ENCODE measurements at regions not wholly inside any gene's neighbourhood (a gene's known extent, or its start where the extent isn't known, plus 50 kb on each side); places are given as distances from the start of the nearest gene placed in this dataset.
A peak's percentile ranks its signal among the peaks of the same experiment; 100 is the strongest.
"Not testable (repeated sequence)": the region's sequence is repeated elsewhere in the genome, so short reads cannot be mapped to it uniquely, and the experiment has no call there.

DNA sequence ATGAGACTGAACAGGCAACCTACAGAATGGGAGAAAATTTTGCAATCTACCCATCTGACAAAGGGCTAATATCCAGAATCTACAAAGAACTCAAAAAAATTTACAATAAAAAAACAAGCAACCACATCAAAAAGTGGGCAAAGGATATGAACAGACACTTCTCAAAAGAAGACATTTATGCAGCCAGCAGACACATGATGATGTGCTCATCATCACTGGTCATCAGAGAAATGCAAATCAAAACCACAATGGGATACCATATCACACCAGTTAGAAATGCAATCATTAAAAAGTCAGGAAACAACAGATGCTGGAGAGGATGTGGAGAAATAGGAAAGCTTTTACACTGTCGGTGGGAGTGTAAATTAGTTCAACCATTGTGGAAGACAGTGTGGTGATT is 51.7 kb upstream of the PAXBP1 start:
- H3K9me3 ChIP-seq (ENCODE audit: control insufficient read depth in 2 of 3, low read length in 3 of 3); H3K27ac ChIP-seq (ENCODE audit: low read depth, low read length); H3K4me1 ChIP-seq (ENCODE audit: control insufficient read depth in 2 of 2, insufficient read depth in 2 of 2, low read length in 2 of 2); H3K27me3 ChIP-seq (ENCODE audit: control insufficient read depth in 2 of 2, insufficient read depth in 2 of 2, low read length in 2 of 2); H3K36me3 ChIP-seq (ENCODE audit: control insufficient read depth in 2 of 3, insufficient read depth in 3 of 3, low read length in 3 of 3); CTCF ChIA-PET; H3K9me3 Mint-ChIP-seq; H3K4me3 ChIP-seq (ENCODE audit: low read length); ATAC-seq; H3K4me1 Mint-ChIP-seq; H3K4me3 Mint-ChIP-seq; H3K36me3 Mint-ChIP-seq; DNase-seq; H3K27me3 Mint-ChIP-seq: not testable (repeated sequence)
- intact Hi-C loops (cut with micrococcal nuclease), result loop anchor here (10.0 kb wide), 4 partner anchors 138 to 1038 kb away; partner anchors contain the start of gene EVA1C (in 1 of the 2)
- H3K27ac Mint-ChIP-seq, result peak overlapping the region in 1 of 9 donors; percentile 30
- POLR2A ChIA-PET, result interaction anchor here (0.6 to 0.7 kb wide), 2 partner anchors 16 to 334 kb away, joined by 3 to 4 read pairs; no protein-coding TSS in a partner anchor

DNA sequence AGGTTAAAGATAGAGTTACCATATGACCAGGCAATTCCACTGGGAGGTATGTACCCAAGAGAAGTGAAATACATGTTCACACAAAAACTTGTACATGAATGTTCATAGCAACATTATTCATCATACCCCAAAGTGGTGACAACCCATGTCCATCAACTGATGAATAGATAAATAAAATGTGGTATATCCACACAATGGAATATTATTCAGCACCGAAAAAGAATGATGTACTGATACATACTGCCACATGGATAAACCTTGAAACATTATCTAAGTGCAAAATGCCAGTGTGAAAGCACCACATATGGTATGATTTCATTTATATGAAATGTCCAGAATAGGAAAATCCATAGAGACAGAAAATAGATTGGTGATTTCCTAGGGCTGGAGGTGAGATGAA is 53.4 kb upstream of the PAXBP1 start:
- no peaks in the 10 kb centered on the region for H3K4me1 ChIP-seq (ENCODE audit: control insufficient read depth in 2 of 2, insufficient read depth in 2 of 2, low read length in 2 of 2)

DNA sequence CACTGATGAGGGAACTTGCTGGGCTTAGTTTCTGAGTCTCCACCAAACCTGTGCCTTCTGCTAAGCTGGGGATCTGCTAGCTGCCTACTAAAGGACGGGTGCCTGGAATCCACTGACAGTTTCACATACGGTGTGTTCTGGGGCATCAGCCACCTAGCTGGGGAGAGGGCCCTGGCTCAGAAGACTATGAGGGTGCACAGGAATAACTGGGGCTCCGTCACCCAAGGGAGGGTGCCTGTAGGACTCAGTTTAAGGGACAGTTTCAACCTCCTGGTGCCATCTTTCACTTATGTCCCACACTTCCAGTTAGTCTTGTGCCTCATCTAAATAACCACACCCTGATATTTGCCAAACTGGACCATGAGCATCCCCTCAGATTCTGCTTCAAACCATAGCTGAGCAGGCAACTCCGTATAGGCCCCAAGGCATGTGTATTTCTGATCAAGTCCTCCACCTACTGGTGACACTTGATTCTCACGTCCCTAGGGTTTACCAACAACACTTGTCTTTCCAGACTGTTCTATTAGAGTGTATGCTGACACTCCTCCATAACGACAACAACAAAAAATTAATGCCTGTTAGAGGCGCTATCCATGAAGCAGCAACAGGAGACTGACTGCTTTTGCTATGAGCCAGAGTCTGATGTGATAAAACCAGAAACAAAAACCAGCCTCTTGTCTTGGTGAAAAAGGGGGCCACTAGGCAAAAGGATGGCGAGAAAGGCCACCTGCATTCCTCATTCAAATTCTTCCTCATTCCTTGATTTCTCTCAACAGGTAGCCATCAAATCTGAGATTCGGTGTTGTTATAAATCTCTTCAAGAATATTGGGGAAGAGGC is 55.0 kb upstream of the PAXBP1 start:
- intact Hi-C loops (cut with micrococcal nuclease), result loop anchor here (1.0 to 10.0 kb wide), 8 partner anchors 54 to 1042 kb away; partner anchors contain the start of gene EVA1C (in 1 of the 2)
- CTCF ChIA-PET, result interaction anchor here (0.9 to 1.8 kb wide), 9 partner anchors 13 to 225 kb away, joined by 3 to 6 read pairs (median 4); a partner anchor contains a TSS
- peaks cover 0 to 7% (median 0%) of the 10 kb centered on the region in 7 donors for H3K4me1 Mint-ChIP-seq
- no peak overlapping the region for H3K27ac ChIP-seq (ENCODE audit: low read depth, low read length)
- no peak overlapping the region for H3K27ac Mint-ChIP-seq
- H3K36me3 ChIP-seq (ENCODE audit: control insufficient read depth in 2 of 3, insufficient read depth in 3 of 3, low read length in 3 of 3), result no peaks in the 10 kb centered on the region
- DNase-seq (peak in 8 of 9 donors; percentile 10 to 55 (median 34)), ATAC-seq (peak; percentile 80)
- peaks cover 0 to 19% (median 4%) of the 10 kb centered on the region in 5 donors for H3K27me3 Mint-ChIP-seq
- no peaks in the 10 kb centered on the region for H3K36me3 Mint-ChIP-seq
- H3K4me3 Mint-ChIP-seq, result no peak overlapping the region
- no peaks in the 10 kb centered on the region for H3K9me3 ChIP-seq (ENCODE audit: control insufficient read depth in 2 of 3, low read length in 3 of 3)
- peaks cover 0 to 2% (median 0%) of the 10 kb centered on the region in 11 donors for H3K9me3 Mint-ChIP-seq
- H3K27me3 ChIP-seq (ENCODE audit: control insufficient read depth in 2 of 2, insufficient read depth in 2 of 2, low read length in 2 of 2), result no peaks in the 10 kb centered on the region
- no peaks in the 10 kb centered on the region for H3K4me1 ChIP-seq (ENCODE audit: control insufficient read depth in 2 of 2, insufficient read depth in 2 of 2, low read length in 2 of 2)
- POLR2A ChIA-PET, result no interaction called here
- no peak overlapping the region for H3K4me3 ChIP-seq (ENCODE audit: low read length)

More for the DNA sequence above, 53.4 kb upstream of the PAXBP1 start:
- intact Hi-C loops (cut with micrococcal nuclease), result loop anchor here (5.0 to 10.0 kb wide), 5 partner anchors 140 to 1040 kb away; partner anchors contain the start of gene EVA1C (in 1 of the 2)
- Mint-ChIP-seq H3K36me3 (no peaks in the 10 kb centered on the region), H3K4me1 (peaks cover 0 to 7% (median 0%) of the 10 kb centered on the region in 7 donors), H3K27ac (no peak overlapping the region), H3K27me3 (peaks cover 0 to 12% (median 4%) of the 10 kb centered on the region in 5 donors), H3K9me3 (peaks cover 0 to 2% (median 0%) of the 10 kb centered on the region in 11 donors), H3K4me3 (no peak overlapping the region)
- Histone ChIP-seq H3K36me3 (ENCODE audit: control insufficient read depth in 2 of 3, insufficient read depth in 3 of 3, low read length in 3 of 3) (no peaks in the 10 kb centered on the region), H3K27me3 (ENCODE audit: control insufficient read depth in 2 of 2, insufficient read depth in 2 of 2, low read length in 2 of 2) (no peaks in the 10 kb centered on the region), H3K9me3 (ENCODE audit: control insufficient read depth in 2 of 3, low read length in 3 of 3) (no peaks in the 10 kb centered on the region), H3K4me3 (ENCODE audit: low read length) (no peak overlapping the region), H3K27ac (ENCODE audit: low read depth, low read length) (no peak overlapping the region)
- no peak for DNase-seq
- ChIA-PET CTCF (interaction anchor here (1.2 kb wide), 1 partner anchor 135 kb away, joined by 6 read pairs; no protein-coding TSS in a partner anchor), POLR2A (no interaction called here)
- no peak for ATAC-seq

DNA sequence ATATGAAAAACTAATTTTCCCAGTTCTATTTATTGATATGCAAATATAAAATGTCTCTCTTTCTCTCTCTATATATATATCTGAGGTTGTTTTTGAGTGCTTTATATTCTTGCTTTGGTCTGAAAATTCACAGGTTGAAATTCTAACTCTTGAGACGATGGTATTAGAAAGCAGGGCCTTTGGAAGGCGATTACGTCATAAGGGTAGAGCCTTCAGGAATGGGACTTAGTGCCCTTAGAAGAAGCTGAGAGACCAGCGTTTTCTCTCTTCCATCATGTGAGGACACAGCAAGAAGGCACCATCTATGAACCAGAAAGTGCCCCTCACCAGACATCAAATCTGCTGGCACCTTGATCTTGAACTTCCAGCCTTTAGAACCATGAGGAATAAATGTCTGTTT is 57.4 kb upstream of the PAXBP1 start:
- no peaks in the 10 kb centered on the region for H3K9me3 Mint-ChIP-seq
- no peaks in the 10 kb centered on the region for H3K4me1 ChIP-seq (ENCODE audit: control insufficient read depth in 2 of 2, insufficient read depth in 2 of 2, low read length in 2 of 2)
- peaks cover 0 to 2% (median 0%) of the 10 kb centered on the region in 7 donors for H3K4me1 Mint-ChIP-seq
- no peak overlapping the region for H3K27ac Mint-ChIP-seq
- H3K9me3 ChIP-seq (ENCODE audit: control insufficient read depth in 2 of 3, low read length in 3 of 3), result no peaks in the 10 kb centered on the region
- CTCF ChIA-PET, result no interaction called here
- no peak overlapping the region for H3K4me3 Mint-ChIP-seq
- H3K36me3 ChIP-seq (ENCODE audit: control insufficient read depth in 2 of 3, insufficient read depth in 3 of 3, low read length in 3 of 3), result no peaks in the 10 kb centered on the region
- H3K27me3 ChIP-seq (ENCODE audit: control insufficient read depth in 2 of 2, insufficient read depth in 2 of 2, low read length in 2 of 2), result no peaks in the 10 kb centered on the region
- H3K27me3 Mint-ChIP-seq, result peaks cover 0 to 25% (median 4%) of the 10 kb centered on the region in 5 donors
- no peaks in the 10 kb centered on the region for H3K36me3 Mint-ChIP-seq
- H3K4me3 ChIP-seq (ENCODE audit: low read length), result no peak overlapping the region
- DNase-seq (no peak), ATAC-seq (no peak)
- no peak overlapping the region for H3K27ac ChIP-seq (ENCODE audit: low read depth, low read length)
- intact Hi-C loops (cut with micrococcal nuclease), result loop anchor here (5.0 to 10.0 kb wide), 5 partner anchors 144 to 1044 kb away; partner anchors contain the start of gene EVA1C (in 1 of the 2)
- POLR2A ChIA-PET, result no interaction called here

DNA sequence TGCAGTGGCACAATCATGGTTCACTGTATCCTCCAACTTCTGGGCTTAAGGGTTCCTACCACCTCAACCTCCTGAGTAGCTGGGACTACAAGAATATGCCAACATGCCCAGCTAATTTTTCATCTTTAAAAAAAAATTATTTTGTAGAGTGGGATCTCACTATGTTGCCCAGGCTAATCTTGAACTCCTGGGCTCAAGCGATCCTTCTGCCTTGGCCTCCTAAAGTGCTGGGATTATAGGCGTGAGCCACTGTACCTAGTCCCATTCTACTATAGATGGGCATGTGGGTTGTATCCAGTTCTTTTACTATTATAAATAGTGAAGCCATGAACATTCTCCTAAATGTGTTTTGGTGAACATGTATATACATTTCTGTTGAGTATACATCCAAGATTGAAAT is 57.9 kb upstream of the PAXBP1 start:
- ATAC-seq (no peak), DNase-seq (no peak)
- H3K9me3 Mint-ChIP-seq, result no peaks in the 10 kb centered on the region
- no peaks in the 10 kb centered on the region for H3K36me3 Mint-ChIP-seq
- H3K4me1 ChIP-seq (ENCODE audit: control insufficient read depth in 2 of 2, insufficient read depth in 2 of 2, low read length in 2 of 2), result no peaks in the 10 kb centered on the region
- intact Hi-C loops (cut with micrococcal nuclease), result loop anchor here (5.0 to 10.0 kb wide), 5 partner anchors 145 to 1045 kb away; partner anchors contain the start of gene EVA1C (in 1 of the 2)
- no peaks in the 10 kb centered on the region for H3K27me3 ChIP-seq (ENCODE audit: control insufficient read depth in 2 of 2, insufficient read depth in 2 of 2, low read length in 2 of 2)
- H3K27me3 Mint-ChIP-seq, result peaks cover 0 to 28% (median 4%) of the 10 kb centered on the region in 5 donors
- H3K4me1 Mint-ChIP-seq, result peaks cover 0 to 2% (median 0%) of the 10 kb centered on the region in 7 donors
- no peaks in the 10 kb centered on the region for H3K36me3 ChIP-seq (ENCODE audit: control insufficient read depth in 2 of 3, insufficient read depth in 3 of 3, low read length in 3 of 3)
- POLR2A ChIA-PET, result no interaction called here
- H3K4me3 ChIP-seq (ENCODE audit: low read length), result no peak overlapping the region
- no peaks in the 10 kb centered on the region for H3K9me3 ChIP-seq (ENCODE audit: control insufficient read depth in 2 of 3, low read length in 3 of 3)
- no peak overlapping the region for H3K4me3 Mint-ChIP-seq
- no peak overlapping the region for H3K27ac ChIP-seq (ENCODE audit: low read depth, low read length)
- no peak overlapping the region for H3K27ac Mint-ChIP-seq
- CTCF ChIA-PET, result no interaction called here

DNA sequence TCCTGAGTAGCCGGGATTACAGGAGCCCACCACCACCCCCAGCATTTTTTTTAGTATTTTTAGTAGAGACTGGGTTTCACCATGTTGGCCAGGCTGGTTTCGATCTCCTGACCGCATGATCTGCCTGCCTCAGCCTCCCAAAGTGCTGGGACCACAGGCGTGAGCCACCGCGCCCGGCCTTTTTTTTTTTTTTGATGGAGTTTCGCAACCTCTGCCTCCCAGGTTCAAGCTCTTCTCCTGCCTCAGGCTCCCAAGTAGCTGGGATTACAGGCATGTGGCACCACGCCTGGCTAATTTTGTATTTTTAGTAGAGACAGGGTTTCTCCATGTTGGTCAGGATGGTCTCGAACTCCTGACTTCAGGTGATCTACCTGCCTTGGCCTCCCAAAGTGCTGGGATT is 60.2 kb upstream of the PAXBP1 start:
- H3K4me1 Mint-ChIP-seq; POLR2A ChIA-PET; ATAC-seq; H3K4me1 ChIP-seq (ENCODE audit: control insufficient read depth in 2 of 2, insufficient read depth in 2 of 2, low read length in 2 of 2); H3K27me3 ChIP-seq (ENCODE audit: control insufficient read depth in 2 of 2, insufficient read depth in 2 of 2, low read length in 2 of 2); H3K27ac Mint-ChIP-seq; H3K4me3 ChIP-seq (ENCODE audit: low read length); H3K36me3 ChIP-seq (ENCODE audit: control insufficient read depth in 2 of 3, insufficient read depth in 3 of 3, low read length in 3 of 3); DNase-seq; H3K27ac ChIP-seq (ENCODE audit: low read depth, low read length); H3K9me3 ChIP-seq (ENCODE audit: control insufficient read depth in 2 of 3, low read length in 3 of 3); H3K4me3 Mint-ChIP-seq; H3K36me3 Mint-ChIP-seq: not testable (repeated sequence)
- CTCF ChIA-PET, result interaction anchor here (0.6 to 3.9 kb wide), 3 partner anchors 365 to 529 kb away, joined by 3 to 30 read pairs (median 3); no protein-coding TSS in a partner anchor
- Mint-ChIP-seq H3K9me3 (peaks cover 0 to 15% (median 0%) of the 10 kb centered on the region in 11 donors), H3K27me3 (peaks cover 0 to 31% (median under 1%) of the 10 kb centered on the region in 5 donors)
- intact Hi-C loops (cut with micrococcal nuclease), result loop anchor here (2.0 to 5.0 kb wide), 5 partner anchors 111 to 613 kb away; no protein-coding TSS in a partner anchor

Data from naive thymus-derived CD4-positive, alpha-beta T cell (primary cell).